ENCODE measurements at regions not wholly inside any gene's neighbourhood (a gene's known extent, or its start where the extent isn't known, plus 50 kb on each side); places are given as distances from the start of the nearest gene placed in this dataset.

GRCh38 chrX:99820197-99820596, 589.9 kb downstream of the PCDH19 start:
- no peaks in the 10 kb centered on the region for H3K9me3 ChIP-seq
- no peaks in the 10 kb centered on the region for H3K4me1 ChIP-seq
- DNase-seq = no peak
- H3K27me3 ChIP-seq = no peaks in the 10 kb centered on the region
- intact Hi-C loops (cut with DNase I) = no loop called here
- no peak overlapping the region for H3K4me3 ChIP-seq
- no peak overlapping the region for H3K27ac ChIP-seq
- no peak for ATAC-seq
- TF ChIP-seq CTCF (IDR thresholded peaks at IDR 0.05) = no peak
- no peaks in the 10 kb centered on the region for H3K36me3 ChIP-seq

GRCh38 chrX:99800016-99800415, 610.1 kb downstream of the PCDH19 start:
- no peaks in the 10 kb centered on the region for H3K9me3 ChIP-seq
- no peak overlapping the region for H3K27ac ChIP-seq
- no peaks in the 10 kb centered on the region for H3K36me3 ChIP-seq
- no peak for TF ChIP-seq CTCF (IDR thresholded peaks at IDR 0.05)
- ATAC-seq (no peak), DNase-seq (no peak)
- no peaks in the 10 kb centered on the region for H3K4me1 ChIP-seq
- intact Hi-C loops (cut with DNase I) = no loop called here
- H3K27me3 ChIP-seq = no peaks in the 10 kb centered on the region
- H3K4me3 ChIP-seq = no peak overlapping the region

- Histone ChIP-seq H3K27ac (no peak overlapping the region), H3K4me1 (no peaks in the 10 kb centered on the region), H3K36me3 (no peaks in the 10 kb centered on the region), H3K9me3 (no peaks in the 10 kb centered on the region), H3K4me3 (no peak overlapping the region), H3K27me3 (no peaks in the 10 kb centered on the region)
- TF ChIP-seq CTCF (IDR thresholded peaks at IDR 0.05) = no peak
- ATAC-seq (no peak), DNase-seq (no peak)
- intact Hi-C loops (cut with DNase I) = no loop called here
Measured at GRCh38 chrX:99798936-99799335, 611.1 kb downstream of the PCDH19 start.

GRCh38 chrX:99795495-99795894, 614.6 kb downstream of the PCDH19 start:
- Histone ChIP-seq H3K4me1 (no peaks in the 10 kb centered on the region), H3K27me3 (no peaks in the 10 kb centered on the region), H3K9me3 (no peaks in the 10 kb centered on the region), H3K4me3 (no peak overlapping the region), H3K27ac (no peak overlapping the region), H3K36me3 (no peaks in the 10 kb centered on the region)
- DNase-seq = no peak
- TF ChIP-seq CTCF (IDR thresholded peaks at IDR 0.05) = peak; percentile 6
- intact Hi-C loops (cut with DNase I) = no loop called here
- no peak for ATAC-seq

- no peaks in the 10 kb centered on the region for H3K36me3 ChIP-seq
- H3K4me3 ChIP-seq = no peak overlapping the region
- no peaks in the 10 kb centered on the region for H3K4me1 ChIP-seq
- ATAC-seq = no peak
- no peak overlapping the region for H3K27ac ChIP-seq
- no peak for DNase-seq
- H3K9me3 ChIP-seq = no peaks in the 10 kb centered on the region
- no peaks in the 10 kb centered on the region for H3K27me3 ChIP-seq
- no peak for TF ChIP-seq CTCF (IDR thresholded peaks at IDR 0.05)
- intact Hi-C loops (cut with DNase I) = no loop called here
Measured at GRCh38 chrX:99782516-99783040, 627.5 kb downstream of the PCDH19 start.

- Histone ChIP-seq H3K27me3 (no peaks in the 10 kb centered on the region), H3K27ac (no peak overlapping the region), H3K4me3 (no peak overlapping the region), H3K36me3 (no peaks in the 10 kb centered on the region), H3K9me3 (no peaks in the 10 kb centered on the region), H3K4me1 (no peaks in the 10 kb centered on the region)
- TF ChIP-seq CTCF (IDR thresholded peaks at IDR 0.05) = no peak
- DNase-seq (no peak), ATAC-seq (no peak)
- intact Hi-C loops (cut with DNase I) = no loop called here
Measured at GRCh38 chrX:99777912-99778311, 632.2 kb downstream of the PCDH19 start.

Measured in upper lobe of right lung (tissue), 1 donor.